HepG2 (cell line): ENCODE measurements at regions not wholly inside any gene's neighbourhood (a gene's known extent, or its start where the extent isn't known, plus 50 kb on each side); places are given as distances from the start of the nearest gene placed in this dataset.

Experiments used
- ATAD3A ChIP-seq: sonication (generic); formaldehyde crosslinking; IDR thresholded peaks from 2 replicates; pipeline ENCODE4 v1.4.0; 2020; ENCODE audit warnings: missing genetic modification reagents
- CC2D1A ChIP-seq: sonication (generic); formaldehyde crosslinking; IDR thresholded peaks from 2 replicates; pipeline ENCODE4 v1.8.1; 2023; ENCODE audit warnings: mild to moderate bottlenecking, missing genetic modification reagents
- CREB1 ChIP-seq, 2 experiments: fragments of 450-650 bp in 1 of 2; IDR thresholded peaks; 2 replicates each; pipeline ENCODE4 v1.6.1; 2016 to 2017; ENCODE audit warnings: control low read depth in 1 of 2, mild to moderate bottlenecking in 1 of 2, missing compliant biosample characterization in 1 of 2, missing genetic modification characterization in 1 of 2
- DDIT3 ChIP-seq: sonication (generic); formaldehyde crosslinking; IDR thresholded peaks from 2 replicates; pipeline ENCODE4 v1.4.0; 2020; ENCODE audit warnings: mild to moderate bottlenecking, missing genetic modification reagents
- DNMT3B ChIP-seq: conservative IDR thresholded peaks from 2 replicates; pipeline ENCODE4 v1.6.1; 2016; ENCODE audit warnings: missing biosample characterization, control low read depth
- EED ChIP-seq: sonication (generic); formaldehyde crosslinking; IDR thresholded peaks from 2 replicates; pipeline ENCODE4 v1.5.0; 2020; ENCODE audit warnings: mild to moderate bottlenecking, missing genetic modification reagents
- HIC2 ChIP-seq: sonication (generic); formaldehyde crosslinking; IDR thresholded peaks from 2 replicates; pipeline ENCODE4 v1.9.0; 2022; ENCODE audit warnings: low read depth, missing genetic modification reagents
- KDM1A ChIP-seq: IDR thresholded peaks from 2 replicates; pipeline ENCODE4 v1.6.1; 2016; ENCODE audit warnings: missing compliant biosample characterization
- ONECUT2 ChIP-seq: sonication (generic); formaldehyde crosslinking; IDR thresholded peaks from 2 replicates; pipeline ENCODE4 v1.4.0; 2020; ENCODE audit warnings: missing genetic modification reagents
- PPARG ChIP-seq: conservative IDR thresholded peaks from 2 replicates; pipeline ENCODE4 v1.6.1; 2016; ENCODE audit warnings: missing biosample characterization, missing genetic modification reagents
- RXRB ChIP-seq: IDR thresholded peaks from 2 replicates; pipeline ENCODE4 v1.6.1; 2016; ENCODE audit warnings: borderline replicate concordance, missing genetic modification reagents, missing compliant biosample characterization
- TGIF2 ChIP-seq: IDR thresholded peaks from 2 replicates; pipeline ENCODE4 v1.6.1; 2016; ENCODE audit warnings: control low read depth, missing compliant biosample characterization
- ZBTB3 ChIP-seq: sonication (generic); formaldehyde crosslinking; IDR thresholded peaks from 2 replicates; pipeline ENCODE4 v1.4.0; 2020; ENCODE audit warnings: low read depth, mild to moderate bottlenecking, moderate library complexity, missing genetic modification reagents, borderline replicate concordance
- ZHX1 ChIP-seq: sonication (generic); formaldehyde crosslinking; IDR thresholded peaks from 2 replicates; pipeline ENCODE4 v1.8.1; 2022; ENCODE audit warnings: low read depth, mild to moderate bottlenecking, missing genetic modification reagents
- ZMAT3 ChIP-seq: sonication (generic); formaldehyde crosslinking; conservative IDR thresholded peaks from 2 replicates; pipeline ENCODE4 v1.7.0; 2021; ENCODE audit warnings: missing genetic modification reagents
- ZNF235 ChIP-seq: sonication (generic); formaldehyde crosslinking; IDR thresholded peaks from 2 replicates; pipeline ENCODE4 v1.8.1; 2023; ENCODE audit warnings: mild to moderate bottlenecking, missing genetic modification reagents, borderline replicate concordance
- ZNF547 ChIP-seq: sonication (generic); formaldehyde crosslinking; IDR thresholded peaks from 2 replicates; pipeline ENCODE4 v1.5.1; 2020; ENCODE audit warnings: mild to moderate bottlenecking, missing genetic modification reagents
- ZNF569 ChIP-seq: sonication (generic); formaldehyde crosslinking; IDR thresholded peaks from 2 replicates; pipeline ENCODE4 v1.5.0; 2020; ENCODE audit warnings: mild to moderate bottlenecking, missing genetic modification reagents, moderate library complexity, borderline replicate concordance
- ZNF691 ChIP-seq: sonication (generic); formaldehyde crosslinking; IDR thresholded peaks from 2 replicates; pipeline ENCODE4 v1.4.0; 2020; ENCODE audit warnings: missing genetic modification reagents, low read depth, mild to moderate bottlenecking, borderline replicate concordance
- ZNF770 ChIP-seq: sonication (generic); formaldehyde crosslinking; IDR thresholded peaks from 2 replicates; pipeline ENCODE4 v1.5.0; 2020; ENCODE audit warnings: mild to moderate bottlenecking, missing genetic modification reagents
- ZNF788 ChIP-seq: sonication (generic); formaldehyde crosslinking; IDR thresholded peaks from 2 replicates; pipeline ENCODE4 v1.5.0; 2020; ENCODE audit warnings: mild to moderate bottlenecking, missing genetic modification reagents, borderline replicate concordance

- TF ChIP-seq ZNF770 (CRISPR knock-in tag), result peak; percentile 73
- peak; percentile 92; the same call in 1 of the 2 replicates for TF ChIP-seq ZNF691 (CRISPR knock-in tag)
- TF ChIP-seq ZNF235, result 0 out of 2 replicates have a peak, but pooled peaks have one; percentile 74
- TF ChIP-seq RXRB (CRISPR knock-in tag), result peak; percentile 96
- TF ChIP-seq ZNF788, result peak; percentile 92; the same call in 1 of the 2 replicates
- peak; percentile 81 for TF ChIP-seq HIC2 (CRISPR knock-in tag)
- TF ChIP-seq TGIF2 (CRISPR knock-in tag), result peak; percentile 82; the same call in 1 of the 2 replicates
- TF ChIP-seq ZMAT3, result no peak
- peak; percentile 92 for TF ChIP-seq ZNF547 (CRISPR knock-in tag)
- 0 out of 2 replicates have a peak, but pooled peaks have one; percentile 27 for TF ChIP-seq CREB1 (IDR thresholded peaks at IDR 0.05)
- TF ChIP-seq CREB1 (CRISPR knock-in tag; IDR thresholded peaks at IDR 0.05), result peak; percentile 64; the same call in 1 of the 2 replicates
- TF ChIP-seq ZNF569, result no peak
- TF ChIP-seq ZBTB3, result no peak
- TF ChIP-seq PPARG, result peak; percentile 91
- TF ChIP-seq ATAD3A, result no peak
- peak; percentile 99 for TF ChIP-seq KDM1A
- peak; percentile 92 for TF ChIP-seq ZHX1 (CRISPR knock-in tag)
- peak; percentile 53; the same call in 1 of the 2 replicates for TF ChIP-seq ONECUT2
- TF ChIP-seq DNMT3B, result peak; percentile 76; the same call in 1 of the 2 replicates
- TF ChIP-seq DDIT3 (CRISPR knock-in tag), result no peak
- 0 out of 2 replicates have a peak, but pooled peaks have one; percentile 42 for TF ChIP-seq EED (CRISPR knock-in tag)
- TF ChIP-seq CC2D1A (CRISPR knock-in tag), result no peak
Measured at GRCh38 chr12:93127582-93128331, 198.7 kb upstream of the EEA1 start (continued).
